ENCODE measurements at regions not wholly inside any gene's neighbourhood (a gene's known extent, or its start where the extent isn't known, plus 50 kb on each side); places are given as distances from the start of the nearest gene placed in this dataset.

DNA sequence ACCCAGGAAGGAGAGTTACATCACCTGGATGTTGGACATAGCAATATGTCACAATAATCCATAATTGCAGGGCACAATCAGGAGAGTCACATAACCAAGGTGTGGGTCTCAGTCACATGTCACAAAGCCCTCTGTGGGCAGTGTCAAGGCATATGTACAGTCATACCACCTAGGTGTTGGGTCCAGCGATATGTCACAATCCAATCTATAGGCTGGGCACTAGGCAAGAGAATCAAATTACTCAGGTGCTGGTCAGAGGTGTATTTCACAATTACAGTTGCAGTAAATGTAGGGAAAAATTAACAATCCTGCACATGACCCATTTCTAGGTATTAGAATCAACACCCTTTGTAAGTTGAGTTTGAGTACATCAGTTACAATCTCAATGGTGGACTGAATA is 126.2 kb upstream of the ZNF91 start:
- no peak for FAIRE-seq
- H3K79me2 ChIP-seq (ENCODE audit: insufficient read depth, low read length), result no peaks in the 10 kb centered on the region
- H3K36me3 ChIP-seq (ENCODE audit: insufficient read depth, low read length), result no peaks in the 10 kb centered on the region
- Mint-ChIP-seq H3K27ac (ENCODE audit: unreplicated experiment) (no peak overlapping the region), H3K36me3 (ENCODE audit: low read depth, unreplicated experiment) (no peaks in the 10 kb centered on the region), H3K4me1 (ENCODE audit: low read depth, unreplicated experiment) (peaks cover 1% of the 10 kb centered on the region), H3K4me3 (ENCODE audit: unreplicated experiment) (no peak overlapping the region), H3K27me3 (ENCODE audit: low read depth, unreplicated experiment) (no peaks in the 10 kb centered on the region), H3K9me3 (ENCODE audit: unreplicated experiment) (peaks cover 9% of the 10 kb centered on the region)
- H3K27ac ChIP-seq (ENCODE audit: low read depth, low read length), result no peak overlapping the region
- H3K4me3 ChIP-seq (ENCODE audit: insufficient read depth, low read depth, low read length), result no peak overlapping the region
- no peaks in the 10 kb centered on the region for H3K27me3 ChIP-seq (ENCODE audit: insufficient read depth, low read length)
- H3K4me1 ChIP-seq (ENCODE audit: insufficient read depth, low read length), result no peaks in the 10 kb centered on the region
- no peak overlapping the region for H2AFZ ChIP-seq (ENCODE audit: low read depth, low read length)
- peaks cover 6% of the 10 kb centered on the region for H3K9me3 ChIP-seq (ENCODE audit: insufficient read depth, low read depth, low read length)
- no peaks in the 10 kb centered on the region for H4K20me1 ChIP-seq (ENCODE audit: insufficient read depth, low read length)
- TF ChIP-seq, protein P1, sequence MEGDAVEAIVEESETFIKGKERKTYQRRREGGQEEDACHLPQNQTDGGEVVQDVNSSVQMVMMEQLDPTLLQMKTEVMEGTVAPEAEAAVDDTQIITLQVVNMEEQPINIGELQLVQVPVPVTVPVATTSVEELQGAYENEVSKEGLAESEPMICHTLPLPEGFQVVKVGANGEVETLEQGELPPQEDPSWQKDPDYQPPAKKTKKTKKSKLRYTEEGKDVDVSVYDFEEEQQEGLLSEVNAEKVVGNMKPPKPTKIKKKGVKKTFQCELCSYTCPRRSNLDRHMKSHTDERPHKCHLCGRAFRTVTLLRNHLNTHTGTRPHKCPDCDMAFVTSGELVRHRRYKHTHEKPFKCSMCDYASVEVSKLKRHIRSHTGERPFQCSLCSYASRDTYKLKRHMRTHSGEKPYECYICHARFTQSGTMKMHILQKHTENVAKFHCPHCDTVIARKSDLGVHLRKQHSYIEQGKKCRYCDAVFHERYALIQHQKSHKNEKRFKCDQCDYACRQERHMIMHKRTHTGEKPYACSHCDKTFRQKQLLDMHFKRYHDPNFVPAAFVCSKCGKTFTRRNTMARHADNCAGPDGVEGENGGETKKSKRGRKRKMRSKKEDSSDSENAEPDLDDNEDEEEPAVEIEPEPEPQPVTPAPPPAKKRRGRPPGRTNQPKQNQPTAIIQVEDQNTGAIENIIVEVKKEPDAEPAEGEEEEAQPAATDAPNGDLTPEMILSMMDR (IDR thresholded peaks at IDR 0.05; ENCODE audit: insufficient read depth, low read depth, low read length), result no peak
- no peak for TF ChIP-seq EZH2 (IDR thresholded peaks at IDR 0.05; ENCODE audit: insufficient read depth, low read length)
- no peak overlapping the region for H3K9ac ChIP-seq (ENCODE audit: low read length)
- DNase-seq (ENCODE audit: low read depth), result no peak
- no peak overlapping the region for H3K4me2 ChIP-seq (ENCODE audit: low read length)

DNA sequence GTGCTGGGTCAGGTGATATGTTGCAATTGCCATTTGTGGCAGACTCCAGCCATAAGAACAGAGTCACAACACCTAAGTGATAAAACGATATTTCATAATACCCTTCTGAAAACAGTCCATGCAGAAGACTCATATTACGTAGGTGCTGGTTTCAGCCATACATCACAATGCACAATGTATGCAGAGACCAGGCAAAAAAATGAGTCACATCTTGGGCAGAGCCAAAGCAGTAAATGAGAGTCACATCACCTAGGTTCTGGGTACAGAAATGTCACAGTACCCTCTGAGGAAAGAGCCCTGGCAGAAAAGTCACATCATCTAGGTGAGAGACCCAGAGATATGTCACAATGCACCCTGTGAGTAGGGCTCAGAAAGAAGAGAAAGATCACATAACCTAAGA is 125.2 kb upstream of the ZNF91 start:
- H3K27me3 Mint-ChIP-seq (ENCODE audit: low read depth, unreplicated experiment), result no peaks in the 10 kb centered on the region
- no peak overlapping the region for H3K27ac Mint-ChIP-seq (ENCODE audit: unreplicated experiment)
- Histone ChIP-seq H3K9me3 (ENCODE audit: insufficient read depth, low read depth, low read length) (peaks cover 6% of the 10 kb centered on the region), H2AFZ (ENCODE audit: low read depth, low read length) (no peak overlapping the region), H3K79me2 (ENCODE audit: insufficient read depth, low read length) (no peaks in the 10 kb centered on the region), H3K36me3 (ENCODE audit: insufficient read depth, low read length) (no peaks in the 10 kb centered on the region), H3K27ac (ENCODE audit: low read depth, low read length) (no peak overlapping the region), H3K4me1 (ENCODE audit: insufficient read depth, low read length) (no peaks in the 10 kb centered on the region), H3K27me3 (ENCODE audit: insufficient read depth, low read length) (no peaks in the 10 kb centered on the region), H4K20me1 (ENCODE audit: insufficient read depth, low read length) (no peaks in the 10 kb centered on the region), H3K4me3 (ENCODE audit: insufficient read depth, low read depth, low read length) (no peak overlapping the region), H3K9ac (ENCODE audit: low read length) (no peak overlapping the region), H3K4me2 (ENCODE audit: low read length) (no peak overlapping the region)
- H3K4me1 Mint-ChIP-seq (ENCODE audit: low read depth, unreplicated experiment), result no peaks in the 10 kb centered on the region
- no peaks in the 10 kb centered on the region for H3K36me3 Mint-ChIP-seq (ENCODE audit: low read depth, unreplicated experiment)
- no peak overlapping the region for H3K4me3 Mint-ChIP-seq (ENCODE audit: unreplicated experiment)
- no peak for TF ChIP-seq EZH2 (IDR thresholded peaks at IDR 0.05; ENCODE audit: insufficient read depth, low read length)
- TF ChIP-seq, protein P1 (IDR thresholded peaks at IDR 0.05; ENCODE audit: insufficient read depth, low read depth, low read length), result no peak
- peaks cover 9% of the 10 kb centered on the region for H3K9me3 Mint-ChIP-seq (ENCODE audit: unreplicated experiment)
- FAIRE-seq, result no peak
- no peak for DNase-seq (ENCODE audit: low read depth)

DNA sequence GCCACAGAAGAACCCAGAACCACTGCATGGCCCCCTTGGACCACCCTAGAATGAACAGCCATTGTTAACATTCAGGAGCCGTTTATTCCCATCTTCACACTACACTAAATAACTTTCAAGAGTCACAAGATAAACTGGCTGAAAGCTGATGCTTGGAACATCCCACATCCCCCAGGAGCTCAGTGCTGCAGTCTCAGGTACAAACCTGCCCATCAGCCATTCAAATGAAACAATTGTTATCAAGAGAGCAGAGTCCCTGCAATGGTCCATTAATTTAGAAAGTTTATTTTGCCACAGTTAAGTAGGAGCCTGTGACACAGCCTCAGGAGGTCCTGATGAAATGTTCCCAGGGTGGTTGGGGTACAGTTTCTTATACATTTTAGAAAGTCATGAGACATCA is 123.8 kb upstream of the ZNF91 start:
- DNase-seq (ENCODE audit: low read depth), result no peak
- H3K9me3 Mint-ChIP-seq (ENCODE audit: unreplicated experiment), result peaks cover 9% of the 10 kb centered on the region

More for the DNA sequence above, 123.8 kb upstream of the ZNF91 start:
- FAIRE-seq, result no peak
- no peak overlapping the region for H3K27ac ChIP-seq (ENCODE audit: low read depth, low read length)
- Mint-ChIP-seq H3K4me1 (ENCODE audit: low read depth, unreplicated experiment) (no peaks in the 10 kb centered on the region), H3K36me3 (ENCODE audit: low read depth, unreplicated experiment) (no peaks in the 10 kb centered on the region), H3K27ac (ENCODE audit: unreplicated experiment) (no peak overlapping the region), H3K4me3 (ENCODE audit: unreplicated experiment) (no peak overlapping the region), H3K27me3 (ENCODE audit: low read depth, unreplicated experiment) (no peaks in the 10 kb centered on the region)
- H2AFZ ChIP-seq (ENCODE audit: low read depth, low read length), result no peak overlapping the region
- no peak overlapping the region for H3K4me2 ChIP-seq (ENCODE audit: low read length)
- no peak overlapping the region for H3K4me3 ChIP-seq (ENCODE audit: insufficient read depth, low read depth, low read length)
- H3K27me3 ChIP-seq (ENCODE audit: insufficient read depth, low read length), result no peaks in the 10 kb centered on the region
- H3K79me2 ChIP-seq (ENCODE audit: insufficient read depth, low read length), result no peaks in the 10 kb centered on the region
- no peaks in the 10 kb centered on the region for H3K4me1 ChIP-seq (ENCODE audit: insufficient read depth, low read length)
- H3K36me3 ChIP-seq (ENCODE audit: insufficient read depth, low read length), result no peaks in the 10 kb centered on the region
- H3K9me3 ChIP-seq (ENCODE audit: insufficient read depth, low read depth, low read length), result peaks cover 4% of the 10 kb centered on the region
- H4K20me1 ChIP-seq (ENCODE audit: insufficient read depth, low read length), result no peaks in the 10 kb centered on the region
- no peak for TF ChIP-seq EZH2 (IDR thresholded peaks at IDR 0.05; ENCODE audit: insufficient read depth, low read length)
- TF ChIP-seq, protein P1 (IDR thresholded peaks at IDR 0.05; ENCODE audit: insufficient read depth, low read depth, low read length), result no peak
- no peak overlapping the region for H3K9ac ChIP-seq (ENCODE audit: low read length)

All from astrocyte (in vitro differentiated cells and primary cell).